Osteoblast (primary cell): ENCODE measurements at regions not wholly inside any gene's neighbourhood (a gene's known extent, or its start where the extent isn't known, plus 50 kb on each side); places are given as distances from the start of the nearest gene placed in this dataset.

Experiments
- DNase-seq: peaks from one replicate; pipeline ENCODE4 v3.0.0; 2011; ENCODE audit warnings: low spot score, mixed read lengths; ENCODE audit not compliant: insufficient read length; ENCODE audit errors: missing footprints
- H2AFZ ChIP-seq: 2 replicates; pipeline ENCODE4 v1.6.0; 2011; ENCODE audit warnings: mild to moderate bottlenecking, low read length
- H3K27ac ChIP-seq: 2 replicates; pipeline ENCODE4 v1.5.1; 2011; ENCODE audit warnings: mild to moderate bottlenecking, low read depth, low read length, moderate library complexity
- H3K27me3 ChIP-seq: 2 replicates; pipeline ENCODE4 v1.6.0; 2012; ENCODE audit warnings: mild to moderate bottlenecking, control low read depth, inconsistent platforms, low read length, moderate library complexity; ENCODE audit not compliant: insufficient read depth
- H3K36me3 ChIP-seq: 2 replicates; pipeline ENCODE4 v1.5.1; 2011; ENCODE audit warnings: mild to moderate bottlenecking, low read length, control low read depth, moderate library complexity; ENCODE audit not compliant: insufficient read depth
- H3K4me1 ChIP-seq: 2 replicates; pipeline ENCODE4 v1.5.1; 2011; ENCODE audit warnings: mild to moderate bottlenecking, low read length, control low read depth, moderate library complexity; ENCODE audit not compliant: insufficient read depth
- H3K4me2 ChIP-seq: 2 replicates; pipeline ENCODE4 v1.6.0; 2011; ENCODE audit warnings: mild to moderate bottlenecking, low read length; ENCODE audit not compliant: insufficient read depth
- H3K4me3 ChIP-seq: fragments of 200-600 bp; sonication (generic); 3 replicates; pipeline ENCODE4 v1.5.1; 2012; ENCODE audit warnings: mild to moderate bottlenecking, low read length, inconsistent platforms; ENCODE audit not compliant: insufficient read depth
- H3K79me2 ChIP-seq: 2 replicates; pipeline ENCODE4 v1.6.0; 2012; ENCODE audit warnings: mild to moderate bottlenecking, low read length, control low read depth, inconsistent platforms; ENCODE audit not compliant: insufficient read depth
- H3K9me3 ChIP-seq: 2 replicates; pipeline ENCODE4 v1.5.1; 2011; ENCODE audit warnings: low read depth, low read length, control low read depth
- H4K20me1 ChIP-seq: 2 replicates; pipeline ENCODE4 v1.6.0; 2012; ENCODE audit warnings: mild to moderate bottlenecking, low read length, control low read depth; ENCODE audit not compliant: insufficient read depth
- TF ChIP-seq, protein P1 (sequence below): IDR thresholded peaks from 2 replicates; pipeline ENCODE4 v1.5.1; 2011; ENCODE audit warnings: mild to moderate bottlenecking, low read depth, low read length, moderate library complexity; ENCODE audit errors: extremely low read depth

GRCh38 chr18:67600181-67601180 is 84.0 kb upstream of the DSEL start:
- Histone ChIP-seq H4K20me1 (no peaks in the 10 kb centered on the region), H3K27me3 (no peaks in the 10 kb centered on the region), H3K4me2 (peak overlapping the region; percentile 65), H3K4me3 (no peak overlapping the region), H3K9me3 (peaks cover 1% of the 10 kb centered on the region), H3K4me1 (peaks cover 29% of the 10 kb centered on the region), H3K27ac (peak overlapping the region; percentile 81), H3K79me2 (no peaks in the 10 kb centered on the region), H3K36me3 (no peaks in the 10 kb centered on the region), H2AFZ (no peak overlapping the region)
- TF ChIP-seq, protein P1, sequence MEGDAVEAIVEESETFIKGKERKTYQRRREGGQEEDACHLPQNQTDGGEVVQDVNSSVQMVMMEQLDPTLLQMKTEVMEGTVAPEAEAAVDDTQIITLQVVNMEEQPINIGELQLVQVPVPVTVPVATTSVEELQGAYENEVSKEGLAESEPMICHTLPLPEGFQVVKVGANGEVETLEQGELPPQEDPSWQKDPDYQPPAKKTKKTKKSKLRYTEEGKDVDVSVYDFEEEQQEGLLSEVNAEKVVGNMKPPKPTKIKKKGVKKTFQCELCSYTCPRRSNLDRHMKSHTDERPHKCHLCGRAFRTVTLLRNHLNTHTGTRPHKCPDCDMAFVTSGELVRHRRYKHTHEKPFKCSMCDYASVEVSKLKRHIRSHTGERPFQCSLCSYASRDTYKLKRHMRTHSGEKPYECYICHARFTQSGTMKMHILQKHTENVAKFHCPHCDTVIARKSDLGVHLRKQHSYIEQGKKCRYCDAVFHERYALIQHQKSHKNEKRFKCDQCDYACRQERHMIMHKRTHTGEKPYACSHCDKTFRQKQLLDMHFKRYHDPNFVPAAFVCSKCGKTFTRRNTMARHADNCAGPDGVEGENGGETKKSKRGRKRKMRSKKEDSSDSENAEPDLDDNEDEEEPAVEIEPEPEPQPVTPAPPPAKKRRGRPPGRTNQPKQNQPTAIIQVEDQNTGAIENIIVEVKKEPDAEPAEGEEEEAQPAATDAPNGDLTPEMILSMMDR, result no peak
- DNase-seq, result peak; percentile 79

DNA sequence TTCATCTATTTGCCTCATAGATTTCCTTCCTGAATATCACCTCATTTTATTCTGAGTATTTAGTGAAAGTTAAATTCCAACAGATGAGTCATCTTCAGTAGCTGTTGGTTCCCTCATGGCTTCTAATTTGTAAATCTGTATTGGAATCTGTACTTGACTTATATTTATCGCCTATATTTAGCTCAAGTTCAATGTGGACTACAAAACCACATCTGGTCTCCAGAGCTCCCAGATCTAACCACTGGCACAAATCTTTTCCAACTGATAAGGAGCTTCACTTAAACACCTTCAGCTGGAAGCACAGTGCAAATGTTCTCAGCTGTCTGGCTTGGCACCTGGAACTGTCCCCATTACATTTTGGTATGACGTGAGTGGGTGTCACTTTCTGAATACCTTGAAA is 82.8 kb upstream of the DSEL start:
- no peaks in the 10 kb centered on the region for H3K27me3 ChIP-seq
- no peaks in the 10 kb centered on the region for H3K79me2 ChIP-seq
- no peak overlapping the region for H3K4me2 ChIP-seq
- H3K4me1 ChIP-seq, result peaks cover 29% of the 10 kb centered on the region
- no peaks in the 10 kb centered on the region for H4K20me1 ChIP-seq
- peak overlapping the region; percentile 81 for H3K27ac ChIP-seq
- H3K4me3 ChIP-seq, result no peak overlapping the region
- TF ChIP-seq, protein P1, result no peak
- no peak overlapping the region for H2AFZ ChIP-seq
- no peaks in the 10 kb centered on the region for H3K36me3 ChIP-seq
- no peak for DNase-seq
- peaks cover 3% of the 10 kb centered on the region for H3K9me3 ChIP-seq

GRCh38 chr18:67597759-67598158 is 81.2 kb upstream of the DSEL start:
- Histone ChIP-seq H3K4me2 (no peak overlapping the region), H3K27ac (no peak overlapping the region), H3K27me3 (no peaks in the 10 kb centered on the region), H4K20me1 (no peaks in the 10 kb centered on the region), H3K36me3 (no peaks in the 10 kb centered on the region), H3K9me3 (peaks cover 3% of the 10 kb centered on the region), H3K79me2 (no peaks in the 10 kb centered on the region), H3K4me1 (peaks cover 29% of the 10 kb centered on the region), H3K4me3 (no peak overlapping the region), H2AFZ (no peak overlapping the region)
- TF ChIP-seq, protein P1, result no peak
- no peak for DNase-seq

DNA sequence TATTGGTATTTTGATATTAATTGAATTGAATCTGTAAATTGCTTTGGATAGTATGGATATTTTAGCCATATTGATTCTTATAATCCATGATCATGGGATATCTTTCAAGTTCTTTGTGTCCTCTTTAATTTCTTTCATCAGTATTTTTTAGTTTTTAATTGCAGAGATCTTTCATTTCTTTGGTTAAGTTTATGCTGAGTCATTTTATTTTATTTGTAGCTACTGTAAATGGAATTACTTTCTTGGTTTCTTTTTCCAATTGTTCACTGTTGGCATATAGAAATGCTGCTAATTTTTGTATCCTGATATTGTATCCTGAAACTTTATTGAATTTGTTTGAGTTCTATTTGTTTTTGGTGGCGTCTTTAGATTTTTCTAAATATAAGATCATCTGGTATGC is 79.5 kb upstream of the DSEL start:
- DNase-seq, result no peak
- peaks cover 25% of the 10 kb centered on the region for H3K4me1 ChIP-seq
- no peak overlapping the region for H3K4me3 ChIP-seq
- H3K36me3 ChIP-seq, result no peaks in the 10 kb centered on the region
- H3K9me3 ChIP-seq, result peaks cover 3% of the 10 kb centered on the region
- no peaks in the 10 kb centered on the region for H3K27me3 ChIP-seq
- TF ChIP-seq, protein P1, result no peak
- no peaks in the 10 kb centered on the region for H4K20me1 ChIP-seq
- no peaks in the 10 kb centered on the region for H3K79me2 ChIP-seq
- H3K27ac ChIP-seq, result no peak overlapping the region
- H3K4me2 ChIP-seq, result no peak overlapping the region
- no peak overlapping the region for H2AFZ ChIP-seq
